NCI-H1436 (cell line): ENCODE measurements at regions not wholly inside any gene's neighbourhood (a gene's known extent, or its start where the extent isn't known, plus 50 kb on each side); places are given as distances from the start of the nearest gene placed in this dataset.

Source experiments
- DNase-seq: peaks from one replicate; lab custom pipeline; 2025; lab: John Stamatoyannopoulos, UW

DNA sequence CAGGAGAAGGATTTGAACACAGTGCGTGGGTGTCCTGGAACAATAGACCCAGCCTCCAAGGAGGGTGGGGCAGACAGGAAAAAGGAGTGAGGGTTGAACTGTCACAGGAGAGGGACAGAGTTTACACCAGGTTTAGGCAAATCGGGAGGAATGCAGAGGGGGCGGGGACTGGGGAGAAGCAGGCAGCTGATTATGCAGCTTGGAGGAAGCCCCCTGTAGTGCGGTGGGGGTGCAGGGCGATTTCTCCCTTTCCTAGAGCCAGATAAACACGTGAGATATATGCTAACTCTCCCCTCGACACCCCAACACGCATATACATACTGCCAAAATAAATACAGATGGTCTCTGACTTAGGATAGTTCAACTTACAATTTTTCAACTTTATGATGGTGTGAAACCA is 108.6 kb upstream of the PRR20G start:
- no peak for DNase-seq

DNA sequence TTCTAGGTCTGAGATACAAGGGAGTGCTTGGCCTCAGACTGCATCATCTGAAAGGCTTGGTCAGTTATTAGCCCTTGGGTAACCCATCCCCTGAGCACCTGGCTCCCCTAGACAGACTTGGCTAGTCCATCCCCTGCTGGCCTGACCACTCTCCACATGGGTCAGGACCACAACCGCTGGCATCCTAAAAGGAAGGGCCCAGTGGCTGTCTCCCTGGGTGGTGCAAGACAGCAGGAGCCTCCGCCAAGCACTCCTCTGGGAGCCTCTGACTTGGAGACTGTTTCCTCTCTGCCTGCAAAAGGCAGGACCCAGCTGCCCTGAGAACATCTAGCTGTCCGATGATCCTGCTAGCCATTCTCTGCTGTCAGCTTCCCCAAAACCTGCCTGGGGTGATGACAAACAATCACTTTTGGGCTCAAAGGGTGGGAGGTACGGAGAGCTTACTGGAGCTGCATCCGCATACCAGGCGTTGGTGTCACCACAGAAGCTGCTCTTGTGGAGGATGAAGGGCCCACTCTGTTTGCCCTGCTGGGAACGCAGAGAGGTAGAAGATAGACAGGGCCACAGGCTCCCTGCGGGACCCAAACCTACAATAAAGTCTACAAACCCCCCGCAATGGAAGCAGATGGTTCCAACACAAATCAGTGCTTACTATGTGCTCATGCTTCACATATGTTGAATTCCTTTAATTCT is 108.0 kb upstream of the PRR20G start:
- no peak for DNase-seq

DNA sequence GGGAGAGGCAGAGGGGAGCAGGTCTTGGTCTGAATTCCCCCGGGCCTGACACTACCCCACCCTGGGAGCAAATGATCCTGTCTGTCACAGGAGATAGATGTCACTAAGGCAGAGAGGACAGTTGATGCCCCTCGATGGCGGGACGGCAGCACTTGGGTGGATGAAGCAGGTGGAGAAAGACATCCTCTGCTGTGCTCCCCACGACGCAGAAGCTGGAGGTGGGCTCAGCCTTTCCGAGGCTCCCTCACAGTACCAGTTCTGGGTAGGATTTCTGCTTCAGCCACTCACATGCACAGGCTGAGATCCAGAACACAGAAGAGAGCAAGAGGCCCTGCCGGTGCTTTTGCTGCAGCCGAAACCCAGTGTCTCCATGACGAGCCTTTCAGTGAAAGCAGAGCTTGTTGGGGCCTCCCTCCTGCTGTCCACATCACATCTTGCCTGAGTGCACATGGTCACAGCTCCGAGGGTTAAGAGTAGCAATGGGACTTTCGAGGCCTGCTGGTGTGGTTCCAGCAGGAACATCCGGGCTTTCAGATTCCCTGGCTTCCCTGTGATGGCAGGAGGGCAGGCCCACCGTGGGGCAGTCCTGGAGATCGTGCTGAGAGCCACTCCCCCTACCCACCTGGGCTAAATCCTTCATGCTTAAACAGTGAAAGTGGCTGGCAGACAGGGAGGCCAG is 107.3 kb upstream of the PRR20G start:
- DNase-seq: no peak

DNA sequence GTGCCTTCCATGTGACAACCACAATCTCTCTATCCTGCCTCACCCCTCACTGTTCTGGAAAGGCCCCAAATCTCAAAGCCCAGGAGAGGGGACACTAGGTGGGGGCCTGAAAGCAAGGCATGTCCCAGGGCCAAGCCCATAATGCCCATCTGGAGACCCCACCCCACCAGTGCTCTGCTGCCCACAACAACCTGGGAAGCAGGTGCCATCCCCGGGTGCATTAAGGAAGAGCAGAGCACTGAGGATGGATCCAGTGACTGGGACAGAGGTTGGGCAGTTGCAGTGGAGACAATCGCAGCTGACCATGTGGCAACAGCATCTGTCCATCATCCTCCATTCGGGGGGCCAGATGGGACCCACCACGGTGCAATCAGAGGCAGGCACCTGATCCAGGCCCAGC is 106.2 kb upstream of the PRR20G start:
- DNase-seq: no peak

DNA sequence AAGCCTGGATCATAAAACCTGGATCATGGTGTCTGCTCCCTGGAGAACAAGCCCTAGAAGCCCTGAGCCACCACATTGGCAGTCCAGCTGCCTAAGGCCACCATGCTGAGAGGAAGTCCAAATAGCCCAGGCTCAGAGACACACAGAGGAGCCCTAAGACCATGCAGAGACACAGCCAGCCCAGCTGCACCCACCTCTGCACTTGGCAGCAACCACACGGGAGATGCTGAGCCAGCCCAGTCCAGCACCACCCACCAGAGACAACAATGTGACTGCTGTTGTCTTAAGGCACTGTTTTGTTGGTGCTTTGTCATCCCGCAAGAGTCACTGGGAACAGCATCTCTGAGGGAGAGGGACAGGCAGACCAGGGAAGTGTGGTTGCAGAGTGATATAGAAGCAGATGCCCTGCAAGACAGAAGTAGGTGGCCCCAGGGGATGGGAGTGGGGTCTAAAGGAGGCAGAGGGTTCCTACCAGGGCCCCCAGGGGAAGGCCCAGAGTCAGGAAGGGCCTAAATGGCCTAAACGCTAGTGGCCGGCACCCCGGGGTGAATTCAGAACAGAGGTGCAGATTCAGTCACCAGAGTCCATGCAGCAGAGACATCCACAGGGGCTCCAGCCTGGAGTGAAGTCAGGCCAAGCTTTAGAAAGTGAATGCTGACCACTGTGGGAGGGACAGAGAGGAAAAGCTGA is 105.4 kb upstream of the PRR20G start:
- DNase-seq: no peak

DNA sequence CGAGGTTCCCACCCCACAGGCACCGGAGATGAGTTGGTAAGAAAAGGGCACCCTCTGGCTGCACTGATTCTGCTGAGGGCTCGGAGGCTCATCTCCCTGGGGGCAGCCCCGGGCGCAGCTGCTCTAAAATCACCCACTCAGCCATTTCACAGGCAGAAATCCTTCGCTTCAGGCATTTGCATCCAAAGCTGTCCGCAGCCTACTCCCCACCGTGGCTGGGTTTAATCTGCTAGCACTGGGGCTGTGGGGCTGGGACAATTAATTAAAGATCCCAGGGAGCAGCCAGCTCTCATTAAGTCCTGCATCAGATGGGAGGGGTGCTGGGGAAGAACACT is 104.3 kb upstream of the PRR20G start:
- DNase-seq: peak; percentile 68

DNA sequence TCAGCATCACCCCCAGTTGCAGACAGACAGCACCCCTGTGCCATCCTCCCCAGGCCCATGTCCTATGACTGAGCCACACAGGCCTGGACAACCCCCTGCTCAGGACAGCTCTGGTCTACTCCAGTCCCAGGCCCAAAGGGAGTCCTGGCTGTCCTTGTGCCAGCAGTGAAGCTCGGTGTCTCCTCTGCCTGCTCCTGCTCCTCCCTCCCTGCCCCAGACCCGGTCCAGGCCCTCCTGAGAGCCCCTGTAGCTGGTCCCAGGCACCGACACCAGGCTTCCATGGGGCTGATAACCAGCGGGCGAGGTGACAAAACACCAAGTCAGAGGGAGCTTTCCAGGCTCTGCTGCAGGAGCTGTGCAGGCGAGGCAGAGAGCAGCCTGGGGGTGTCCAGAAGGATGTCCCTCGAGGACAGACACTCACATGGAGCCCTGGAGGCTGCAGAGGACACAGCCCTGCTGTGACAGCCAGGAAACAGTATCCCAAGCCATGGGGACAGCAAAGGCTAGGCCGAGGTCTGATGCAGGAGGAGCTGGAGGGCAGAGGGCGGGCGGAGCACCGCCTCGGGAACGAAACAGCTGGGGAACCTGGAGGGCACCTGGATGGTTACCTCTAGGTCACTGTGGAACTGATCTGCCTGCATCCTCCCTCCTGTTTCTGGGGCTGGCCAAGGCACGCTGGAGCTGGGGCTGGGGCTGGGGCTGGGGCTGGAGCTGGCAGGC is 103.8 kb upstream of the PRR20G start:
- no peak for DNase-seq

DNA sequence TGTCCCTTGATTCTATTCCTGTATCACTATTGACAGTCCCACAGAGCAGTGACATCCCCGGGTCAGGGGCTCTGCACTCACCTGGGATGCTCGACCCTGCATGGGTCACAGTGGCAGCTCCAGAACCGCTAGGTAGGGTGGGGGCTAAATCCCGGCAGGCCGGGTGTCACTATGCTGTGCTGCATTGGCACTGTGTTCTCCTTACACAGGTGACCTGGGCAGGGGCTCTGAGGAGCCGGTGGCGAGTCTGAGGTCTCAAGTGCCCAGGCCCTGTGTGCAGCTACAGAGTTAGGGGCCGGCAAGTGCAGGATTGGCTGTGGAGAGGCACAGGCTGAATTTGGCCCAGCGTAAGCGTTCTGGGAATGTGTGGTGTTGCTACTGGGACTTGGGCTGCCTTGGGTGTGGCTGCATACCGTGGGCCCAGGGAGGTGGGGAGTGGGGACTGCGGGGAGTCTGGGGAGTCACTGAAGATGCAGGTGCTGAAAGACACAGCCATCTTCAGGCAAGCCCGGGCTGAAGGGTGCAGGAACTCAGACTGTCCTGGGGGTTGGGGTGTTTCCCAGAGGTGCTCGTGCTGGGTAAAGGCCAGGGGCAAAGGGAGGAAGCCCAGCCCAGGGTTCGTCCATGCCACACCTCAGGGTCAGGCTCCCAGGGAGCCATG is 102.6 kb upstream of the PRR20G start:
- DNase-seq: no peak

DNA sequence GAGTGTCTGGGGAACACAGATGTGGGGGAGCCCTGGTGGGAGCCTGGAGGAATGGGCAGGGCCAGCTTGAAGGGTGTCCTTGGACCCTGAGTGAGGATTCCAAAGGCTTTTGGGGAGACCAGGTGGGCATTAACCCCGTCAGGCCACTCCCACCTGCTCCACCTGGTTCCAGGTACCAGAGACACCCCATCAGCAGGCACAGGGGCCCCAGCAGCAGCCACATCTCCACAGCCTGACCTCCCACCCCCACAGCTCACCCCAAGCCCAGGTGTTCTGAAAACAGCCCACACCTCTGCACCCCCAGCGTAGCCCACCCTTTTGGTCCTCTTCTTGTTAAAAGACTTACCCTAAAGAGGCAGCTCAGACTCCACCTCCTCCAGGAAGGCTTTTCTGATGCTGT is 102.1 kb upstream of the PRR20G start:
- DNase-seq: no peak

DNA sequence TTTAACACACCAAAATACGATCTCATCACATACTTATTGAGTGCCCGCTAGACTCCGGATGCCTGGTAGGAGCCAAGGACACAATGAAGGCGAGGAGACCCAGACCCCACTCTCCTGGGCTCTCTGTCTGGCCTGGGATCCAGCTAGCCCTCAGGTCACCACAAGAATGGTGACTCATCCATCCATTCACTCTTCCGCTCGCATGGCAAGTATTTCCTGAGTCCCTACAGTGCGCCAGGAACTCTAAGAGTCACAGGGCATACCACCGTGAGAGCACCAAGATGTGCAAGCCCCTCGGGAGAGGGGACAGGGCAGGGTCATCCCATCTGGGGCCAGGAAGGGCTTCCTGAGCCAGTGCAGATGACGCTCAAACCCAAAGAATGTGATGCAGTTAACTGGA is 101.6 kb upstream of the PRR20G start:
- no peak for DNase-seq

DNA sequence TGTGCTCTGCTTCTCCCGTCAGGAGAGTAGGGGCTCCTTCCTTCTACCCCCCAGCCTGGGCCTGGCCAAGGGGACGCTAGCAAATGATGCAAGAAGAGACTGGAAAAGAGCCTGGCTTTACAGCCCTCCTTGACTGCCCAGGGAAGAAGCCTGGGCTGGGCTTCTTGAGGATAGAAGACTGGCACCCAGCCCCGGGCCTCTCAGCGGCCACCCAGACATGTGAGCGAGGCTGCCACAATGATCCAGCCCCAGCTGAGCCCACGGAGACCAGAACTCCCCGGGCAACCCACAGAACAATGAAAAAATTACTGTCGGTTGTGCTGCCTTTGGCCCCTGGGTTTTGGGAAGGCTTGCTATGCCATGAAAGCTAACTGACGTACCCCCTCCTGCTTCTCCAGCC is 100.6 kb upstream of the PRR20G start:
- no peak for DNase-seq

DNA sequence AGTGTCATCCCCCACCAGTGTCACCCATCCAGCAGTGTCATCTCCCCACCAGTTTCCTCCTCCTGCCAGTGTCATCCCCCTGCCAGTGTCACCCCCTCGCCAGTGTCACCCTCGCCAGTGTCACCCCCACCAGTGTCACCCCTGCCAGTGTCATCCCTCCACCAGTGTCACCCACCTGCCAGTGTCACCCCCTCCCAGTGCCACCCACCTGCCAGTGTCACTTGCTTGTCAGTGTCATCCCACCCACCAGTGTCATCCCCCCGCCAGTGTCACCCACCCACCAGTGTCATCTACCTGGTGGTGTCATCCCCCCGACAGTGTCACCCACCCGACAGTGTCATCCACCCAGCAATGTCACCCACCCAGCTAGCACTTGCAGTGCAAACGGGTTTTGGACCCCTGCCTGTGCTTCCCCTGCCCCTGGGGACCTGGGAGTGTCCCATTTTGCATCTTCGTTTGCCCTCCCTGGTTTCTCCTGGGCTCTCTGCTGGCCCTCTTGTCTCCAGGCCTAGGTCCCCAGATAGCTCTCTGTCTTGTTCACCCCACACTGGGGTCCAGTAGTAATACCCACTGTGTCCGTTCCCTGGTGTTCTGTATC is 99.8 kb upstream of the PRR20G start:
- no peak for DNase-seq

DNA sequence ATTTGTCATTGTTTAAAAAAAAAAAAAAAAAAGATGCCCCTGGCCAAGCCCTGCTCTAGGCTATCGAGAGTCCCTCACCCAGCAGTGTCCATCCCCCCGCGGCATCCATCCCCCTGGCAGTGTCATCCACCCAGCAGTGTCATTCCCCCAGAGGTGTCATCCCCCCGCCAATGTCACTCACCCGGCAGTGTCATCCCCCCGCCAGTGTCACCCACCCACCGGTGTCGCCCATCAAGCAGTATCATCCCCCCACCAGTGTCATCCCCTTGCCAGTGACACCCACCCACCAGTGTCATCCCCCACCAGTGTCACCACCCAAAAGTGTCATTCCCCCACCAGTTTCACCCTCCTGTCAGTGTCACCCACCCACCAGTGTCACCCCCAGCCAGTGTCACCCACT is 99.3 kb upstream of the PRR20G start:
- no peak for DNase-seq

DNA sequence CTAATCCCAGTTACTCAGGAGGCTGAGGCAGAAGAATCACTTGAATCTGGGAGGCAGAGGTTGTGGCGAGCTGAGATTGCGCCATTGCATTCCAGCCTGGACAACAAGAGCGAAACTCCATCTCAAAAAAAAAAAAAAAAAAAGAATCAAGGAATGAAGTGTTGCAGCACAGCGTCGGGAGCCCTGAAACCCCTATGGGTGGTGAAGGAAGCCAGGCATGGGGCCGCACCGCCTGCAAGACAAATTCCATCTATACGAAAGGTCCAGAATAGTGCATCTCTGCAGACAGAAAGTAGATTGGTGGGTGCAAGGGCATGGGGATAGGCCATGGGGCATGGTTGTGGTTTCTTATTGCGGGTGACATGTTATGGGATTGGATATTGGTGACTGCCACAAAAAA is 98.6 kb upstream of the PRR20G start:
- no peak for DNase-seq

DNA sequence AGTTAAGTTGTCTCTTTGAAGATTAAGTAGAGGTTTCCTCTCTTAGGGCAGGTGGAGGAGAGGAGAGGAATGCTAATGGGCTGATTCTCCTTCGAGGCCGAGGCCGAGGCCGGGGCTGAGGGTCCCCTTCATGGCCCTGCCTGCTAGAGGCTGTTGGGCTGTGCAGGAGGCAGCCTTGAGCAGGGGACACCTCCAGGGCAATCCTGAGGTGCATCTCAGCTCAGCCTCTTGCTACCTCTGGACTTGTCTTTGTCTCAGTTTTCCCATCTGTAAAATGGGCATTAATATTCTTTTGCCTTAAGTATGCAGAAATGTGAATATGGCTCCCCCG is 97.7 kb upstream of the PRR20G start:
- DNase-seq: no peak

DNA sequence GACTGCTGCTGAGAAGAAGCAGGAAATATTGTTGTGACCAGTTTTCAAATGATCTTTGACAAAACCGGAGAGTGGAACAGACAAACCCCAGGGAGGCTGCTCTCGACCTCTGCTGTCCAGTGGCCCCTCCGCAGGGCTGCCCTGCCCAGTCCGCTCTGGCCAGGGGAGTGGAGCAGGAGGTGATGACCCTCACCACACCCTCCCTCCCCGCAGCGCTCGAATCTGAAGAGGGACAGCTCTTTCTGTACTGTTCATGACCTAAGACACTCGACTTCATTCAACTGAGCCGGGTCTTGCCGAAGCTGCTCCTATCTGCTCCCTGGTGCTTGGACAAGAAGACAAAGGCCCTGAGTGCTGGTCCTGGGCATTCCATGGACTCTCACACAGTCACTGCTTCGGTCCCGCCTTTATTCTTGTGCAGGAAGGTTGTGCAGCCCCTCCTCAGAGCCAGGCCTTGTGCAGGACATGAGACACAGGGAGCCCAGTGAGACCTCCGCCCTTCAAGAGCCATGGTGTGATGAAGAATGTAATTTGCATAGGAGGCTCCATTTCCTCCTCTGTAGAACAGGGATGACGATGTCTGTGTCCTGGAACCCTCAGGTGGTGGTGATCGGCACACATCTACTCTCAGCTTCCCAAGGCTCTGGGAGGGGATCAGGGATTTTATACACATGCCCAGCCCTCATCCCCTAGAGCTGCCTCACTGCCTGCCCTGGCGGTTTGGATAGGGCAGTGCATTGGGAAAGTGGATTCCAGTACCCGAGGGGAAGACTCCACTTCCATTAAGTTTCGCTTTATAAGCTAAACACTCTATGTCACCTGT is 97.1 kb upstream of the PRR20G start:
- no peak for DNase-seq

DNA sequence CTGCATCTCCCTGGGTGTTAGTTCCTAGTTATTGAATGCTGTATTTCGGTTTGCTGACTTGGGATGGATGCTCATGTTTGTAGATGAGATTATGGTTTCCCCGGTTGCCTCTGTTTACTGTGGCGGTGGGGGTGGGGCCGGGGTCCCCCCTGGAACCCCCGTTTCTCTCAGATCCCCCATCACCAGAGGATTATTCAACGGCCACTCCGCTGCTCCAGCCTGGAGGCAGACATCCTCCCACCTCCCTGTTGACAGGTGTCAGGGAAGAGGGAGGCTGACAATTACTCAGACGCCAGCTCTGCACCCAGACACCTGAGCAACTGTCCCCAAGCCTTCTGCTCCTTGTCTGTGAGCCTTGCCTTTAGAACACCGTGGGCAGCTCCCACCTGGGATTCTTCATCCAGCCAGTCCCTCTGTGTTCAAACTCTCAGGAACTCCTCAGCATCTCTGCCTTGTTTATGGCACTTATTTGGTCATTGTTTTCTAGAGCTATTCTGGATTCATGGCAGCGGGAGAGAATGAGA is 95.9 kb upstream of the PRR20G start:
- no peak for DNase-seq

DNA sequence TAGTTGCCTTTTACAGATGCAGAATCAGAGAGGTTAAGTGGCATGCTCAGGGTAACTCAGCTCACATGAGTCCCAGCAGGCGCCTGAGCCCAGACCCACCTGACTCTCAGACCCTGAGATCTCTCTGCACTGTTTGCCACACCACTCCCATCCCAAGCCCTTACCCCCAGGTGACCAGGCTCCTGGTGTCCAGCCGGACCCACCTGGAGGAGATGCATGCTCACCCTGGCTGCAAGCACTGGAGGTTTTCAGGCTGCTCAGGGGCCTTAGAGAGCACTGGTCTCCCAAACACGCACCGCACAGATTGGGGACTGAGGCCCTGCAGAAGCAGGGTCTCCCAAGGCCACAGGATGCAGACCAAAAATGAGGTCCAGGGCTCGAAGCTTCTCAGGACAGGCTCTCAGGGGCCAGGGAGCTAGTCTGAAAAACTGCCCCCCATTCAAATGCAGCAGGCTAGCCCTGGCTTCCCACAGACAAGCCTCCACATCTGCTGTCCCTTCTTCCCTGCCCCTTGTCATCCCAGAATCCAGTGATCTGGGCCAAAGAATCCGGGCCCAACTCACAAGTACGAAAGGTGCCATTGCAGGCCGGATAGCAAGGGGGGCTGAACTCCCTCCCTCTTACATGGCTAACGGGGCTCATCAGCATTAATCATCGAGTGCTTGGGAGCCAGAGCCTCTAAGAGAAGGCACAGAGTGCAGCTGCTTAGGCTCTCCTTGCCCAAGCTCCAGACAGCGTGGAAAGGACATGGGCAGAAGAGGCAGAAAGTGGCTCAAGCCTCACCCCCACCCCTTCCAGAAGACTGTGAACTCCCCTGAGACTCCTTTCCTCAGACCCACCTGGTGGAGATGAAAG is 90.2 kb upstream of the PRR20G start:
- DNase-seq: no peak

DNA sequence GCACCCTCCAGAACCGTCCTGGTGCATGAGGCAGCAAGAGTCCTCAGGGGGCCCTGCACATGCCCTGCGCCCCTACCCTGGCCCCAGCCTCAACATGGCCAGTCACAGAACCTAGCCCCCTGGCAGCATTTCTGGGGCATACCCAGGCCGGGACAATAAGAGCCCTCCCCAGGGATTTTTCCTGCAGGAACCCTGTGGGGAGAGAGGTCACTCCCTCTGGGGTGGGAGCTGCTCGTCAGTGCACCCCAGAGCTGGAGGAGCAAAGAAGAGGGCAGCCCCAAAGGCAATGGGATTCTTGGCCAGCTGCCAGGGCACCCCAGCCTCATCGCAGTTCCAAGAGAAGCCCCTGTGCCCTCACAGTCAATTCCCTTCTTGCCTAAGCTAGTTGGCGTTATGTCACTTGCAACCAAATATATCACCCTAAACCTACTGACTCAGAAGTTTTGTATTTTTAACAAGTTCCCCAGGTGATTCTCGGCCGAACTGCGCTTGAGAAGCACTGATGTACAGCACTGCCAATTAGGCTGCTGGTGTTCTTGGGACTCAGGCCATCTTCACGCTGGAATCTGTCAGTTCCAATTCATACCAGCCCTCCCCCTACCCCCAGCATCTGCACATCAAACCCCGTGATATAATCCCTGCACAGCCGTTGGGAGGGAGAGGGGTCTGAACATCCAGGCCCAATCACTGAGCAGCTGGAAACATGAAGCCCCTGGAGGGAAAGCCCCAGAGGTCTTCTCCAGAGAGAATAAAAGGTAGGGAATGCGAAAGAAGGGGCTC is 87.5 kb upstream of the PRR20G start:
- DNase-seq: no peak
